HepG2 (cell line): ENCODE measurements at regions not wholly inside any gene's neighbourhood (a gene's known extent, or its start where the extent isn't known, plus 50 kb on each side); places are given as distances from the start of the nearest gene placed in this dataset.

Experiments
- ATAD3A ChIP-seq: sonication (generic); formaldehyde crosslinking; IDR thresholded peaks from 2 replicates; pipeline ENCODE4 v1.4.0; 2020; ENCODE audit warnings: missing genetic modification reagents
- ATRX ChIP-seq: sonication (generic); formaldehyde crosslinking; IDR thresholded peaks from 2 replicates; pipeline ENCODE4 v1.4.0; 2020; ENCODE audit warnings: missing genetic modification reagents, borderline replicate concordance
- CENPX ChIP-seq: sonication (generic); formaldehyde crosslinking; IDR thresholded peaks from 2 replicates; pipeline ENCODE4 v1.9.0; 2021; ENCODE audit warnings: mild to moderate bottlenecking, missing genetic modification reagents, moderate library complexity
- CHCHD3 ChIP-seq: sonication (generic); formaldehyde crosslinking; IDR thresholded peaks from 2 replicates; pipeline ENCODE4 v1.8.0; 2022; ENCODE audit warnings: mild to moderate bottlenecking, missing genetic modification reagents, moderate library complexity
- FOXJ3 ChIP-seq: sonication (generic); formaldehyde crosslinking; IDR thresholded peaks from 2 replicates; pipeline ENCODE4 v1.4.0; 2020; ENCODE audit warnings: missing genetic modification reagents, mild to moderate bottlenecking, borderline replicate concordance
- GATAD2A ChIP-seq: IDR thresholded peaks from 2 replicates; pipeline ENCODE4 v1.6.1; 2016
- HIC2 ChIP-seq: sonication (generic); formaldehyde crosslinking; IDR thresholded peaks from 2 replicates; pipeline ENCODE4 v1.9.0; 2022; ENCODE audit warnings: low read depth, missing genetic modification reagents
- KDM2A ChIP-seq: sonication (generic); formaldehyde crosslinking; IDR thresholded peaks from 2 replicates; pipeline ENCODE4 v1.4.0; 2020; ENCODE audit warnings: low read depth, missing genetic modification reagents, borderline replicate concordance
- MBD4 ChIP-seq: IDR thresholded peaks from 2 replicates; pipeline ENCODE4 v1.6.1; 2012; ENCODE audit warnings: low read length, inconsistent platforms, borderline replicate concordance
- MTERF4 ChIP-seq: sonication (generic); formaldehyde crosslinking; IDR thresholded peaks from 2 replicates; pipeline ENCODE4 v1.8.0; 2023; ENCODE audit warnings: mild to moderate bottlenecking, missing genetic modification reagents
- SKI ChIP-seq: fragments of 450-650 bp; IDR thresholded peaks from one replicate; pipeline ENCODE4 v1.6.1; 2018; ENCODE audit warnings: mild to moderate bottlenecking; ENCODE audit not compliant: partially characterized antibody
- SP2 ChIP-seq: sonication (generic); formaldehyde crosslinking; IDR thresholded peaks from 2 replicates; pipeline ENCODE4 v1.5.1; 2020; ENCODE audit warnings: mild to moderate bottlenecking, missing genetic modification reagents
- STAG1 ChIP-seq: sonication (generic); formaldehyde crosslinking; IDR thresholded peaks from 2 replicates; pipeline ENCODE4 v1.4.0; 2020; ENCODE audit warnings: missing genetic modification reagents
- STAT5B ChIP-seq: sonication (generic); formaldehyde crosslinking; IDR thresholded peaks from 2 replicates; pipeline ENCODE4 v1.4.0; 2020; ENCODE audit warnings: missing genetic modification reagents
- TEAD2 ChIP-seq: sonication (generic); formaldehyde crosslinking; IDR thresholded peaks from 2 replicates; pipeline ENCODE4 v1.9.0; 2021; ENCODE audit warnings: missing genetic modification reagents
- YEATS4 ChIP-seq: sonication (generic); formaldehyde crosslinking; IDR thresholded peaks from 2 replicates; pipeline ENCODE4 v1.4.0; 2020; ENCODE audit warnings: missing genetic modification reagents, borderline replicate concordance
- ZBTB42 ChIP-seq: sonication (generic); formaldehyde crosslinking; IDR thresholded peaks from 2 replicates; pipeline ENCODE4 v1.5.0; 2020; ENCODE audit warnings: mild to moderate bottlenecking, missing genetic modification reagents
- ZNF251 ChIP-seq: sonication (generic); formaldehyde crosslinking; IDR thresholded peaks from 2 replicates; pipeline ENCODE4 v1.9.0; 2021; ENCODE audit warnings: mild to moderate bottlenecking, missing genetic modification reagents
- ZNF282 ChIP-seq: fragments of 450-650 bp; IDR thresholded peaks from 2 replicates; pipeline ENCODE4 v1.6.1; 2018; ENCODE audit not compliant: partially characterized antibody
- ZNF383 ChIP-seq: sonication (generic); formaldehyde crosslinking; IDR thresholded peaks from 2 replicates; pipeline ENCODE4 v1.4.0; 2020; ENCODE audit warnings: missing genetic modification reagents, mild to moderate bottlenecking, borderline replicate concordance
- ZNF670 ChIP-seq: sonication (generic); formaldehyde crosslinking; IDR thresholded peaks from 2 replicates; pipeline ENCODE4 v1.8.0; 2022; ENCODE audit warnings: mild to moderate bottlenecking, missing genetic modification reagents, borderline replicate concordance
- ZNF747 ChIP-seq: sonication (generic); formaldehyde crosslinking; IDR thresholded peaks from 2 replicates; pipeline ENCODE4 v1.8.1; 2023; ENCODE audit warnings: missing genetic modification reagents, mild to moderate bottlenecking, borderline replicate concordance
- ZNF775 ChIP-seq: sonication (generic); formaldehyde crosslinking; IDR thresholded peaks from 2 replicates; pipeline ENCODE4 v1.4.0; 2020; ENCODE audit warnings: missing genetic modification reagents, mild to moderate bottlenecking, moderate library complexity, borderline replicate concordance
- ZNF83 ChIP-seq: sonication (generic); formaldehyde crosslinking; IDR thresholded peaks from 2 replicates; pipeline ENCODE4 v1.4.0; 2020; ENCODE audit warnings: missing genetic modification reagents, mild to moderate bottlenecking, borderline replicate concordance
- ZSCAN25 ChIP-seq: sonication (generic); formaldehyde crosslinking; IDR thresholded peaks from 2 replicates; pipeline ENCODE4 v1.8.0; 2022; ENCODE audit warnings: mild to moderate bottlenecking, missing genetic modification reagents
- TF ChIP-seq, protein P1 (sequence below): sonication (generic); formaldehyde crosslinking; IDR thresholded peaks from 2 replicates; pipeline ENCODE4 v1.8.1; 2022; ENCODE audit warnings: mild to moderate bottlenecking, missing genetic modification reagents
- TF ChIP-seq, protein P2 (sequence below): sonication (generic); formaldehyde crosslinking; IDR thresholded peaks from 2 replicates; pipeline ENCODE4 v1.4.0; 2020; ENCODE audit warnings: mild to moderate bottlenecking, missing genetic modification reagents

DNA sequence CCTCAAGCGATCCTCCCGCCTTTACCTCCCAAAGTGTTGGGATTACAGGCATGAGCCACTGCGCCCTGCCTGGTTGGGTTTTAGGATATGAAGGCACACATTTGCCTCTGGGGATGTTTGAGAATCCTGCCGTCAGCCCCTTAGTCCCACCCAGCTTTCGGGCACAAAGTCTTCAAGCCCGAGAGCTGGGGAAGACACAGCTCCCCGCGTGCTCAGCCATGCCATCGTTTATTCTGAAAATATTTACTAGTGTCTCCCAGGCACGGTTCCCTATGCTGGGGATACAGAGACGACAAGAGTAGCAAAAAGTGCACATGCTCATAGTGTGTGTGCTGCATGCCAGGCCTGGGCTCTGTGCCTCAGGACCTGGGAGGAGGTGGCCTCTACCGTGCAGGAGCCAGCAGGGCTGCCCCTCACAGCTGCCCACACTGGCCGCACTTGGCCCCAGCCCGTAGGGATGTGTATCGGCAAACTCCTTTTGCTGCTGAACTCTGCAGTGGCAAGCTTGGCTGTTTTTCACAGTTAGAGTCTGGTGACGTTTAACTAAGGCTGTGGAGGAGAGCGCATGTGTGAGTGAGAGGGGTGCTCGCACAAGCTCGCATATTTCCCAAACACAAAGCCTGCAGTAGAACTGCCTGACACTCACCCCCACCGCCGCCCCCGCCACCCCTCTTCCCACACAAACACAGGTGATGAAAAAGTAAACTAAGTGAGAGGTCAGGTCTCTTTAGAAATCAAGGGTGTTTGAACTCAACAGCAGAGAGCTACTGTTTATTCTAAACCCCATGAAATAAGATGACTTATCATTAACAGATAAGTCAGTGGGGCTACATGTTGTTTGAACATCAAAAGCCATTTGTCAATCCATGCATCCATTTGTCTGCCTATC, 266.4 kb downstream of the MRTFB start (continued):
- TF ChIP-seq ATAD3A (peak; percentile 83; the same call in 1 of the 2 replicates), ZNF251 (CRISPR knock-in tag) (no peak), KDM2A (peak; percentile 77), SP2 (CRISPR knock-in tag) (peak; percentile 55), CHCHD3 (CRISPR knock-in tag) (no peak), ZNF747 (CRISPR knock-in tag) (no peak), SKI (no peak), ATRX (CRISPR knock-in tag) (no peak), STAG1 (CRISPR knock-in tag) (peak; percentile 18), ZSCAN25 (no peak), ZNF670 (CRISPR knock-in tag) (no peak), ZNF775 (no peak), MBD4 (no peak), YEATS4 (CRISPR knock-in tag) (peak; percentile 41; the same call in 1 of the 2 replicates), ZBTB42 (CRISPR knock-in tag) (peak; percentile 53; the same call in 1 of the 2 replicates), ZNF83 (peak; percentile 93; the same call in 1 of the 2 replicates), STAT5B (CRISPR knock-in tag) (peak; percentile 65; the same call in 1 of the 2 replicates), CENPX (CRISPR knock-in tag) (no peak), FOXJ3 (CRISPR knock-in tag) (no peak), HIC2 (CRISPR knock-in tag) (peak; percentile 80), TEAD2 (peak; percentile 85), ZNF282 (no peak), ZNF383 (CRISPR knock-in tag) (no peak), GATAD2A (CRISPR knock-in tag) (peak; percentile 60; the same call in 1 of the 2 replicates), MTERF4 (CRISPR knock-in tag) (no peak; the same call in none of the 2 replicates)
- TF ChIP-seq, protein P1, sequence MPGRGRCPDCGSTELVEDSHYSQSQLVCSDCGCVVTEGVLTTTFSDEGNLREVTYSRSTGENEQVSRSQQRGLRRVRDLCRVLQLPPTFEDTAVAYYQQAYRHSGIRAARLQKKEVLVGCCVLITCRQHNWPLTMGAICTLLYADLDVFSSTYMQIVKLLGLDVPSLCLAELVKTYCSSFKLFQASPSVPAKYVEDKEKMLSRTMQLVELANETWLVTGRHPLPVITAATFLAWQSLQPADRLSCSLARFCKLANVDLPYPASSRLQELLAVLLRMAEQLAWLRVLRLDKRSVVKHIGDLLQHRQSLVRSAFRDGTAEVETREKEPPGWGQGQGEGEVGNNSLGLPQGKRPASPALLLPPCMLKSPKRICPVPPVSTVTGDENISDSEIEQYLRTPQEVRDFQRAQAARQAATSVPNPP (CRISPR knock-in tag): no peak
- TF ChIP-seq, protein P2, sequence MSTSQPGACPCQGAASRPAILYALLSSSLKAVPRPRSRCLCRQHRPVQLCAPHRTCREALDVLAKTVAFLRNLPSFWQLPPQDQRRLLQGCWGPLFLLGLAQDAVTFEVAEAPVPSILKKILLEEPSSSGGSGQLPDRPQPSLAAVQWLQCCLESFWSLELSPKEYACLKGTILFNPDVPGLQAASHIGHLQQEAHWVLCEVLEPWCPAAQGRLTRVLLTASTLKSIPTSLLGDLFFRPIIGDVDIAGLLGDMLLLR (CRISPR knock-in tag): peak; percentile 76; the same call in 1 of the 2 replicates
